Parathyroid adenoma (tissue), 2 donors: ENCODE measurements at regions not wholly inside any gene's neighbourhood (a gene's known extent, or its start where the extent isn't known, plus 50 kb on each side); places are given as distances from the start of the nearest gene placed in this dataset.
"Not testable (repeated sequence)": the region's sequence is repeated elsewhere in the genome, so short reads cannot be mapped to it uniquely, and the experiment has no call there.

Experiments
- H2AFZ ChIP-seq: fragments of 300-600 bp; sonication (generic); one replicate; pipeline ENCODE4 v1.7.0; 2017; ENCODE audit warnings: antibody characterized with exemption, mild to moderate bottlenecking
- H3K27ac ChIP-seq: fragments of 300-600 bp; sonication (generic); one replicate; pipeline ENCODE4 v1.7.0; 2017
- H3K27me3 ChIP-seq: fragments of 300-600 bp; sonication (generic); one replicate; pipeline ENCODE4 v1.7.0; 2017; ENCODE audit warnings: low read length; ENCODE audit not compliant: control insufficient read depth, insufficient read depth
- H3K36me3 ChIP-seq: fragments of 300-600 bp; sonication (generic); one replicate; pipeline ENCODE4 v1.7.0; 2017; ENCODE audit warnings: low read length; ENCODE audit not compliant: control insufficient read depth, insufficient read depth
- H3K4me1 ChIP-seq: fragments of 300-600 bp; sonication (generic); one replicate; pipeline ENCODE4 v1.7.0; 2017; ENCODE audit warnings: control low read depth
- H3K4me2 ChIP-seq: fragments of 300-600 bp; sonication (generic); one replicate; pipeline ENCODE4 v1.7.0; 2017; ENCODE audit warnings: low read length
- H3K4me3 ChIP-seq: fragments of 300-600 bp; sonication (generic); one replicate; pipeline ENCODE4 v1.7.0; 2017; ENCODE audit warnings: low read depth, low read length
- H3K79me2 ChIP-seq: fragments of 300-600 bp; sonication (generic); one replicate; pipeline ENCODE4 v1.7.0; 2017; ENCODE audit warnings: control low read depth
- H3K9ac ChIP-seq: fragments of 300-600 bp; sonication (generic); one replicate; pipeline ENCODE4 v1.7.0; 2017; ENCODE audit warnings: mild to moderate bottlenecking
- H3K9me3 ChIP-seq: fragments of 300-600 bp; sonication (generic); one replicate; pipeline ENCODE4 v1.7.0; 2017; ENCODE audit warnings: low read length; ENCODE audit not compliant: control insufficient read depth
- TF ChIP-seq, protein P1 (sequence below): fragments of 300-600 bp; sonication (generic); IDR thresholded peaks from one replicate; pipeline ENCODE4 v1.7.0; 2017; ENCODE audit warnings: antibody characterized with exemption, mild to moderate bottlenecking
- donor health status: primary hyperparathyroidism.

DNA sequence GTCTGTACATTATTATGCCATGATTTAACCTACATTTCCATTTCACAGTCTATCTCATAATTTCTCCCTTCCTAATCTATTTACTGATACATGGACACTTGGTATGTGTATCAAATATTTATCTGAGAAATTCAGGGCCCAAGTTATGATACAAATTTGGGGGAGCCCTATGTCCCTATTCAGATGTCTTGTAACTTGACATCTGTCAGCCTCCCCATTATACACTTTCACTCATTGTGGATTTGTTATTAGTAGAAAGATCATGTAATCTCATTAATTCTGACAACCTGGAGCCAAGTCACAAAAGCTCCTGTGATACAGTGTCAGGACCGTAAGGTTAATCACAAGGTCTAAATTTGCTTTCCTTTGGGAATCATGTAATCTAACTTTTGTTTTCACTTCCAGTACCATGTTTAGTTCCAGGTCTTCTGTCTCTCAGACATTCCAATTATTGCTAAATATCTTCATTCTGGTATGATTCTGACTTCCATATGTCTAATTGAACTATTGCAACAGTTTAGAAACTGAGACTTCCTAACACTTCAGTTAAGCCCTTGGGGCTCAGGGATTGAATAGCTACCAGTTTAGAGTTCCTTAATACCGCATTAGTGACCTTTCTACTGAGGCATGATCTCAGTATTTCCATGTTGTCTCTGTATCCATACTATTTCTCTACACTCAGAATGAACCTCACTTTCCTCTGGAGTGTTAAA, 182.9 kb upstream of the NUDT12 start:
- Histone ChIP-seq H3K9me3 (no peaks in the 10 kb centered on the region), H3K27me3 (no peaks in the 10 kb centered on the region), H3K4me2 (no peak overlapping the region), H2AFZ (no peak overlapping the region), H3K36me3 (no peaks in the 10 kb centered on the region), H3K79me2 (no peaks in the 10 kb centered on the region), H3K27ac (no peak overlapping the region), H3K4me3 (no peak overlapping the region), H3K9ac (no peak overlapping the region), H3K4me1 (no peaks in the 10 kb centered on the region)
- TF ChIP-seq, protein P1, sequence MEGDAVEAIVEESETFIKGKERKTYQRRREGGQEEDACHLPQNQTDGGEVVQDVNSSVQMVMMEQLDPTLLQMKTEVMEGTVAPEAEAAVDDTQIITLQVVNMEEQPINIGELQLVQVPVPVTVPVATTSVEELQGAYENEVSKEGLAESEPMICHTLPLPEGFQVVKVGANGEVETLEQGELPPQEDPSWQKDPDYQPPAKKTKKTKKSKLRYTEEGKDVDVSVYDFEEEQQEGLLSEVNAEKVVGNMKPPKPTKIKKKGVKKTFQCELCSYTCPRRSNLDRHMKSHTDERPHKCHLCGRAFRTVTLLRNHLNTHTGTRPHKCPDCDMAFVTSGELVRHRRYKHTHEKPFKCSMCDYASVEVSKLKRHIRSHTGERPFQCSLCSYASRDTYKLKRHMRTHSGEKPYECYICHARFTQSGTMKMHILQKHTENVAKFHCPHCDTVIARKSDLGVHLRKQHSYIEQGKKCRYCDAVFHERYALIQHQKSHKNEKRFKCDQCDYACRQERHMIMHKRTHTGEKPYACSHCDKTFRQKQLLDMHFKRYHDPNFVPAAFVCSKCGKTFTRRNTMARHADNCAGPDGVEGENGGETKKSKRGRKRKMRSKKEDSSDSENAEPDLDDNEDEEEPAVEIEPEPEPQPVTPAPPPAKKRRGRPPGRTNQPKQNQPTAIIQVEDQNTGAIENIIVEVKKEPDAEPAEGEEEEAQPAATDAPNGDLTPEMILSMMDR = no peak

DNA sequence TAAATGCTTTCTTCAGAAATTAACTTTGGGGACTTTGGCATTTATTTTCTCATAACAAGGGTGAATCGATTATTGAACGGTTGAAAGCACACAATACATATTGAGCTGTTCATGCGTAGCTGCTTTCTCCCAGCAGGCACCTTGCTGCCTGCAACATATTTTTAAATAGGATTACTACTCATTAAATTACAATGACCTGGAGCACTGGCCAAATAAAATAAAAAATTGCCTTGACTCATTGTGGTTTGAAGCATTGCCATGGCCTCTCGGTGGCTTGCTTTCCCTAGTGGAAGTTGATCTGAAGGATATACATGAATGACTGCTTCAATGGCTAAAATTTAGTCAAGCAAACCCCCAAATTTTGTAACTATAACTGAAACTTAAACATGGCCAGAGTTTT, 181.6 kb upstream of the NUDT12 start:
- no peak overlapping the region for H3K27ac ChIP-seq
- TF ChIP-seq, protein P1 = no peak
- H3K4me1 ChIP-seq = no peaks in the 10 kb centered on the region
- H3K4me3 ChIP-seq = no peak overlapping the region
- H3K9me3 ChIP-seq = no peaks in the 10 kb centered on the region
- H2AFZ ChIP-seq = no peak overlapping the region
- no peak overlapping the region for H3K4me2 ChIP-seq
- no peak overlapping the region for H3K9ac ChIP-seq
- H3K36me3 ChIP-seq = no peaks in the 10 kb centered on the region
- H3K27me3 ChIP-seq = no peaks in the 10 kb centered on the region
- H3K79me2 ChIP-seq = no peaks in the 10 kb centered on the region

DNA sequence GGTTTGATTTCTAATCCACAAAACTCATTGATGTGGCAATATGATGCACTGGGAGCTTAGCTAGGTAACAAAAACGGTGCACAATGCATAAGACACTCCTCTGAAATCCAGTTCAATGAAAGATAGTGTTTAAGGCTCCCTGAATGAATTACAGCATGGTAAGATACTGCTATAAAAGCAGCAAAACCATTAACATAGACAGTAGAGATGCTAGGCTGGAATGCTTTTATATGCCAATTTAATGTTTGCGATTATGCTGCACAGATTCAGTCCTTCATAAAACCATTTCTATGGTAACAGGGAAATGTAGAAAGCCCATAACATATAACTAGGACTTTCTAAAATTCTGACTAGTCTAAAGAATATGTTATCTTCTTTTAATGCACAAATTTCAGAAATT, 180.8 kb upstream of the NUDT12 start:
- Histone ChIP-seq H2AFZ (no peak overlapping the region), H3K9me3 (no peaks in the 10 kb centered on the region), H3K4me1 (no peaks in the 10 kb centered on the region), H3K4me3 (no peak overlapping the region), H3K27ac (no peak overlapping the region), H3K4me2 (no peak overlapping the region), H3K9ac (no peak overlapping the region), H3K27me3 (no peaks in the 10 kb centered on the region), H3K79me2 (no peaks in the 10 kb centered on the region), H3K36me3 (no peaks in the 10 kb centered on the region)
- TF ChIP-seq, protein P1 = no peak

DNA sequence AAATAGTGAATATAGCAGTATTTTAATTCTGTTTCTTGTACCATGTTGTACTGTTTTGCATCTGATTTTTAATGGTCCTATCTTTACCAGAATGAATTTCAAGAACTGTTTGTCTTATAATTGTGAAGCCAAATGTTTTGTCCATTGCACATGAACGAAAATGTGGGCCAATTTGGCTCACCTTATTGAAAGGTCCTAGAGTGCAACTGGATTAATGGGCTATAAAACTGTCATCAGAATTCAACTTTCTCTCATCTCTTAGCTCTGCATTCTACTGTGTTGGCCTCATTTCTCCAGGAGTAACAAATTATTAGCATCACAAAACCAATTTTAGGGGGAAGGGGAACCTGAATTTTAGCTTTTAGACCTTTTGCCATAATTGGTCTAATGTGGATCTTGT, 179.4 kb upstream of the NUDT12 start:
- Histone ChIP-seq H3K27me3 (no peaks in the 10 kb centered on the region), H3K4me2 (no peak overlapping the region), H3K4me1 (no peaks in the 10 kb centered on the region), H3K27ac (no peak overlapping the region), H2AFZ (no peak overlapping the region), H3K79me2 (no peaks in the 10 kb centered on the region), H3K36me3 (no peaks in the 10 kb centered on the region), H3K9ac (no peak overlapping the region), H3K4me3 (no peak overlapping the region), H3K9me3 (no peaks in the 10 kb centered on the region)
- TF ChIP-seq, protein P1 = no peak

DNA sequence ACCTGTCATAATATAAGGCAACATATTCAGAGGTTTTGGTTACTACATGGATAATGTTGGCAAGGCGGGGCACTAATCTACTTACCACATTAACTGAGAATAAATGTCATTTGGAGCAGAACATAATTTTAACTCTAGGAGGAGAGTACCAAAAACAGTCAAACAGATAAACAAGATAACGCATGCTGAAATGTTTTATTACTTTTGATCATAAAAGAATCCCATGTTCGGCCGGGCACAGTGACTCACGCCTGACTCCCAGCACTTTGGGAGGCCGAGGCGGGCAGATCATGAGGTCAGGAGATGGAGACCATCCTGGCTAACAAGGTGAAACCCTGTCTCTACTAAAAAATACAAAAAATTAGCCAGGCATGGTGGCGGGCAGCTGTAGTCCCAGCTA, 173.8 kb upstream of the NUDT12 start:
- not testable (repeated sequence) for H3K9ac ChIP-seq, H2AFZ ChIP-seq, H3K27me3 ChIP-seq, H3K79me2 ChIP-seq, H3K27ac ChIP-seq, H3K4me1 ChIP-seq, H3K36me3 ChIP-seq, H3K9me3 ChIP-seq, H3K4me3 ChIP-seq, H3K4me2 ChIP-seq
